Breast epithelium (tissue), 4 donors: ENCODE measurements at regions not wholly inside any gene's neighbourhood (a gene's known extent, or its start where the extent isn't known, plus 50 kb on each side); places are given as distances from the start of the nearest gene placed in this dataset.

ENCODE experiments used
- DNase-seq, 2 donors: peaks; one replicate each; pipeline ENCODE4 v3.0.0-alpha.2; 2019; ENCODE audit warnings: low spot score in 2 of 2
- H3K27ac ChIP-seq, 2 donors: fragments of 200-600 bp; sonication (generic) in 1 of 2; one replicate each; pipeline ENCODE4 v1.5.1; 2016 to 2019; ENCODE audit warnings: mild to moderate bottlenecking in 1 of 2
- H3K27me3 ChIP-seq, 2 donors: fragments of 200-600 bp; sonication (generic) in 1 of 2; one replicate each; pipeline versions ENCODE4 v1.5.1 to v1.6.0; 2017 to 2019; ENCODE audit warnings: control low read depth in 1 of 2, mild to moderate bottlenecking in 1 of 2
- H3K36me3 ChIP-seq: fragments of 200-600 bp; one replicate; pipeline ENCODE4 v1.5.1; 2019
- H3K4me1 ChIP-seq, 2 donors: fragments of 200-600 bp; sonication (generic); one replicate each; pipeline ENCODE4 v1.5.1; 2016 to 2019; ENCODE audit warnings: control low read depth in 1 of 2
- H3K4me3 ChIP-seq, 3 donors: fragments of 200-600 bp; sonication (generic); 1 replicate in 2 of 3; 2 replicates in 1 of 3; pipeline ENCODE4 v1.5.1; 2016 to 2019; ENCODE audit warnings: mild to moderate bottlenecking in 3 of 3, moderate library complexity in 2 of 3
- H3K9me3 ChIP-seq, 2 donors: fragments of 200-600 bp; sonication (generic) in 1 of 2; one replicate each; pipeline ENCODE4 v1.5.1; 2016 to 2019; ENCODE audit warnings: control low read depth in 1 of 2
- CTCF ChIP-seq, 3 donors: fragments of 450-650 bp; IDR thresholded peaks; one replicate each; pipeline ENCODE4 v1.5.1; 2016 to 2017; ENCODE audit warnings: antibody characterized with exemption in 3 of 3, mild to moderate bottlenecking in 3 of 3, moderate library complexity in 3 of 3
- POLR2A ChIP-seq: fragments of 450-650 bp; IDR thresholded peaks from one replicate; pipeline ENCODE4 v1.6.1; 2016; ENCODE audit warnings: antibody characterized with exemption, mild to moderate bottlenecking, moderate library complexity
- POLR2AphosphoS5 ChIP-seq, 3 donors: sonication (generic); formaldehyde crosslinking; IDR thresholded peaks; one replicate each; pipeline ENCODE4 v1.6.1; 2017; ENCODE audit warnings: antibody characterized with exemption in 3 of 3
- intact Hi-C: fragments of 100-400 bp; cut with DNase I; formaldehyde crosslinking; loops from one replicate; pipeline ENCODE4 v1.15.1; 2023; ENCODE audit warnings: low total_unique reads

- Histone ChIP-seq H3K27ac (no peak overlapping the region), H3K4me3 (no peak overlapping the region), H3K9me3 (no peaks in the 10 kb centered on the region), H3K27me3 (no peaks in the 10 kb centered on the region), H3K36me3 (no peaks in the 10 kb centered on the region), H3K4me1 (no peaks in the 10 kb centered on the region)
- DNase-seq: no peak
- TF ChIP-seq POLR2AphosphoS5 (IDR thresholded peaks at IDR 0.05) (no peak), CTCF (IDR thresholded peaks at IDR 0.05) (no peak), POLR2A (no peak)
- intact Hi-C loops: no loop called here
Observed at GRCh38 chr1:48107516-48107915, 110.3 kb upstream of the TRABD2B start.

- Histone ChIP-seq H3K27me3 (no peaks in the 10 kb centered on the region), H3K4me1 (no peaks in the 10 kb centered on the region), H3K9me3 (no peaks in the 10 kb centered on the region), H3K36me3 (no peaks in the 10 kb centered on the region), H3K4me3 (no peak overlapping the region), H3K27ac (no peak overlapping the region)
- TF ChIP-seq POLR2A (no peak), POLR2AphosphoS5 (IDR thresholded peaks at IDR 0.05) (no peak), CTCF (IDR thresholded peaks at IDR 0.05) (no peak)
- intact Hi-C loops: no loop called here
- DNase-seq: no peak
Observed at GRCh38 chr1:48106049-48106448, 108.9 kb upstream of the TRABD2B start.

GRCh38 chr1:48105165-48105564 is 108.0 kb upstream of the TRABD2B start:
- Histone ChIP-seq H3K27ac (no peak overlapping the region), H3K4me3 (no peak overlapping the region), H3K27me3 (no peaks in the 10 kb centered on the region), H3K36me3 (no peaks in the 10 kb centered on the region), H3K4me1 (no peaks in the 10 kb centered on the region), H3K9me3 (no peaks in the 10 kb centered on the region)
- intact Hi-C loops: no loop called here
- DNase-seq: no peak
- TF ChIP-seq POLR2AphosphoS5 (IDR thresholded peaks at IDR 0.05) (no peak), CTCF (IDR thresholded peaks at IDR 0.05) (no peak), POLR2A (no peak)

GRCh38 chr1:48103495-48103894 is 106.3 kb upstream of the TRABD2B start:
- intact Hi-C loops: no loop called here

GRCh38 chr1:48102766-48103165 is 105.6 kb upstream of the TRABD2B start:
- H3K36me3 ChIP-seq: no peaks in the 10 kb centered on the region
- H3K9me3 ChIP-seq: no peaks in the 10 kb centered on the region
- no peaks in the 10 kb centered on the region for H3K27me3 ChIP-seq
- DNase-seq: no peak
- H3K4me1 ChIP-seq: no peaks in the 10 kb centered on the region
- no peak overlapping the region for H3K4me3 ChIP-seq
- intact Hi-C loops: no loop called here
- no peak overlapping the region for H3K27ac ChIP-seq
- TF ChIP-seq POLR2A (no peak), CTCF (IDR thresholded peaks at IDR 0.05) (no peak), POLR2AphosphoS5 (IDR thresholded peaks at IDR 0.05) (no peak)

More at GRCh38 chr1:48103495-48103894, 106.3 kb upstream of the TRABD2B start:
- Histone ChIP-seq H3K27ac (no peak overlapping the region), H3K9me3 (no peaks in the 10 kb centered on the region), H3K27me3 (no peaks in the 10 kb centered on the region), H3K4me1 (no peaks in the 10 kb centered on the region), H3K4me3 (no peak overlapping the region), H3K36me3 (no peaks in the 10 kb centered on the region)
- no peak for TF ChIP-seq CTCF (IDR thresholded peaks at IDR 0.05)
- TF ChIP-seq POLR2AphosphoS5 (IDR thresholded peaks at IDR 0.05): no peak
- TF ChIP-seq POLR2A: no peak
- DNase-seq: no peak
